Lower lobe of right lung (tissue), 2 donors: ENCODE measurements at regions not wholly inside any gene's neighbourhood (a gene's known extent, or its start where the extent isn't known, plus 50 kb on each side); places are given as distances from the start of the nearest gene placed in this dataset.

Experiments used
- ATAC-seq, 2 donors: fragments of 200-7000 bp; cut with Tn5 transposase; one replicate each; pipeline ENCODE4 v1.9.1; 2020 to 2022; ENCODE audit warnings: mild to moderate bottlenecking in 2 of 2, moderate library complexity in 2 of 2
- DNase-seq: peaks from one replicate; pipeline ENCODE4 v3.0.0-alpha.2; 2020
- H3K27ac ChIP-seq: fragments of 200-600 bp; one replicate; pipeline ENCODE4 v1.8.0; 2022
- H3K27me3 ChIP-seq: fragments of 200-600 bp; one replicate; pipeline ENCODE4 v1.8.0; 2022; ENCODE audit warnings: low read depth
- H3K36me3 ChIP-seq: fragments of 200-600 bp; one replicate; pipeline ENCODE4 v1.8.0; 2022; ENCODE audit warnings: mild to moderate bottlenecking
- H3K4me1 ChIP-seq: fragments of 200-600 bp; one replicate; pipeline ENCODE4 v1.8.0; 2022
- H3K4me3 ChIP-seq: fragments of 200-600 bp; one replicate; pipeline ENCODE4 v1.8.0; 2022; ENCODE audit warnings: mild to moderate bottlenecking
- H3K9me3 ChIP-seq: fragments of 200-600 bp; one replicate; pipeline ENCODE4 v1.8.0; 2022
- intact Hi-C: fragments of 100-400 bp; cut with DNase I; formaldehyde crosslinking; loops from one replicate; pipeline ENCODE4 v1.11.0; 2022
- TF ChIP-seq, protein P1 (sequence below): fragments of 200-600 bp; IDR thresholded peaks from one replicate; pipeline ENCODE4 v1.8.0; 2022; ENCODE audit warnings: antibody characterized with exemption, mild to moderate bottlenecking
- donor health status: DM: no; HTN: yes; CAD: no; lungs with severe emphysema.

DNA sequence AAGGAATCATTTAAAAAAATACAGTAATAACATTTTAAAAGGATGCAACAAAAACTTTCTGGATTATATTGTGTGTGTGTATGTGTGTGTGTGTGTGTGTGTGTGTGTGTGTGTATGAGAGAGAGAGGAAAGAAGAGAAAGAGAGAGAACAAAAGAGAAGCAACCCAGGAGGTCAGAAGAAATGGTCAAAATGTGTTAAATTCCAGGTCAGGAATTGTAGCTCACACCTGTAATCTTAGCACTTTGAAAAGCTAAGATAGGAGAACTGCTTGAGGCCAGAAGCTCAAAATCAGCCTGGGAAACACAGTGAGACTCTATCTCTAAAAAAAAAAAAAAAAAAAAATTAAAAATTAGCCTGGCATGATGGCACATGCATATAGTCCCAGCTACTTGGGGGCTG is 311.8 kb upstream of the CDH12 start:
- H3K4me3 ChIP-seq: no peak overlapping the region
- H3K9me3 ChIP-seq: no peaks in the 10 kb centered on the region
- H3K27me3 ChIP-seq: no peaks in the 10 kb centered on the region
- ATAC-seq: no peak
- intact Hi-C loops: no loop called here
- DNase-seq: no peak
- H3K36me3 ChIP-seq: no peaks in the 10 kb centered on the region
- TF ChIP-seq, protein P1, sequence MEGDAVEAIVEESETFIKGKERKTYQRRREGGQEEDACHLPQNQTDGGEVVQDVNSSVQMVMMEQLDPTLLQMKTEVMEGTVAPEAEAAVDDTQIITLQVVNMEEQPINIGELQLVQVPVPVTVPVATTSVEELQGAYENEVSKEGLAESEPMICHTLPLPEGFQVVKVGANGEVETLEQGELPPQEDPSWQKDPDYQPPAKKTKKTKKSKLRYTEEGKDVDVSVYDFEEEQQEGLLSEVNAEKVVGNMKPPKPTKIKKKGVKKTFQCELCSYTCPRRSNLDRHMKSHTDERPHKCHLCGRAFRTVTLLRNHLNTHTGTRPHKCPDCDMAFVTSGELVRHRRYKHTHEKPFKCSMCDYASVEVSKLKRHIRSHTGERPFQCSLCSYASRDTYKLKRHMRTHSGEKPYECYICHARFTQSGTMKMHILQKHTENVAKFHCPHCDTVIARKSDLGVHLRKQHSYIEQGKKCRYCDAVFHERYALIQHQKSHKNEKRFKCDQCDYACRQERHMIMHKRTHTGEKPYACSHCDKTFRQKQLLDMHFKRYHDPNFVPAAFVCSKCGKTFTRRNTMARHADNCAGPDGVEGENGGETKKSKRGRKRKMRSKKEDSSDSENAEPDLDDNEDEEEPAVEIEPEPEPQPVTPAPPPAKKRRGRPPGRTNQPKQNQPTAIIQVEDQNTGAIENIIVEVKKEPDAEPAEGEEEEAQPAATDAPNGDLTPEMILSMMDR: no peak
- no peaks in the 10 kb centered on the region for H3K4me1 ChIP-seq
- H3K27ac ChIP-seq: no peak overlapping the region

DNA sequence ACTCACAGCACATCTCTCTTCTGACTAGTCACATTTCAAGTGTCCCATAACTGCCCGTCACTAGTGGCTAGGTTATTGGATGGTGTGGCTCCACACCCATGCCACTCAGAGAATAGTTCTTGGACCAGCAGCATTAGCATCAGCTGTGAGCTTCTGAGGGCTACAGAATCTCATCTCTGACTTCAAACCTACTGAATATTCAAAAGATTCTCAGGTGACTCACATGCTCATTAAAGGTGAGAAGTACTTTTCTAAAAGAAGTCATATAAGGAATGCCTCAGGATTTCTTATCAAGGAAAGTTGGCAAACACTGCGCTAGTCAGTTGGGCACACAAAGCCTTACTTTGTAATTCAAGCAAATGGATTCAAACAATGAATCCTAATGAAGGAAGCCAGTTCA is 305.0 kb upstream of the CDH12 start:
- intact Hi-C loops: no loop called here
- Histone ChIP-seq H3K27ac (no peak overlapping the region), H3K9me3 (no peaks in the 10 kb centered on the region), H3K4me3 (no peak overlapping the region), H3K36me3 (no peaks in the 10 kb centered on the region), H3K27me3 (no peaks in the 10 kb centered on the region), H3K4me1 (no peaks in the 10 kb centered on the region)
- DNase-seq: no peak
- ATAC-seq: no peak
- TF ChIP-seq, protein P1: no peak

DNA sequence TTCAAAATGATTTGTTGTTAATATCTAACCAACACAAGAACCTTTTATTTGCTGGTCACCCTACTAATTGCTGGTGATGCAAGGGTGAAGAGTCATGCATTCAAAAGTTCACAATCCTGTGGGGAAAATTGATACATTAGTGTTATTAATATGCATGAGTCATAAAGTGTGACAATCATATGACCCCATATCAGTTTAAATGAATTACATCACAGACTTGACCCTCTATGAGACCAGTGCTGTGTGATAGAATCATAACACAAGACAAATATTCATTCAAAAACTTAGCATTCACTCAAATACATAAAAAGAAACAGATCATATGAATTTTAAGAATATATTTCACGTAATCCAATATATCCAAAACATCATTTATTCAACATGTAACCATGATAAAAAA is 304.6 kb upstream of the CDH12 start:
- H3K36me3 ChIP-seq: no peaks in the 10 kb centered on the region
- H3K27ac ChIP-seq: no peak overlapping the region
- no peaks in the 10 kb centered on the region for H3K9me3 ChIP-seq
- no peak for ATAC-seq
- TF ChIP-seq, protein P1: no peak
- H3K4me3 ChIP-seq: no peak overlapping the region
- intact Hi-C loops: no loop called here
- H3K27me3 ChIP-seq: no peaks in the 10 kb centered on the region
- H3K4me1 ChIP-seq: no peaks in the 10 kb centered on the region
- DNase-seq: no peak

DNA sequence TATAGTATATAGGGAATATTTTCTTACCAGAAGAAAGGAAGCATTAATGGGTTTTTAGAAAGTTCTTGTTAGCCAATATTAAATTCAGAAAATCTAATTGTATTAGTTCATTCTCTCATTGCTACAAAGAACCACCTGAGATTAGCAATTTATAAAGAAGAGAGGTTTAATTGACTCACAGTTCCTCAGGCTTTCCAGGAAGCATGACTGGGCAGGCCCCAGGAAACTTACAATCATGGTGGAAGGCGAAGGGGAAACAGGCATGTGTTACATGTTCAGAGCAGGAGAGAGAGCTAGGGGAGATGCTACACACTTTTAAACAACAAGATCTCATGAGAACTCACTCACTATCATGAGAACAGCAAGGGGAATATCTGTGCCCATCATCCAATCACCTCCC is 304.0 kb upstream of the CDH12 start:
- intact Hi-C loops: no loop called here
- TF ChIP-seq, protein P1: no peak
- no peak overlapping the region for H3K4me3 ChIP-seq
- no peaks in the 10 kb centered on the region for H3K36me3 ChIP-seq
- H3K9me3 ChIP-seq: no peaks in the 10 kb centered on the region
- H3K4me1 ChIP-seq: no peaks in the 10 kb centered on the region
- ATAC-seq: no peak
- no peak for DNase-seq
- H3K27me3 ChIP-seq: no peaks in the 10 kb centered on the region
- no peak overlapping the region for H3K27ac ChIP-seq

DNA sequence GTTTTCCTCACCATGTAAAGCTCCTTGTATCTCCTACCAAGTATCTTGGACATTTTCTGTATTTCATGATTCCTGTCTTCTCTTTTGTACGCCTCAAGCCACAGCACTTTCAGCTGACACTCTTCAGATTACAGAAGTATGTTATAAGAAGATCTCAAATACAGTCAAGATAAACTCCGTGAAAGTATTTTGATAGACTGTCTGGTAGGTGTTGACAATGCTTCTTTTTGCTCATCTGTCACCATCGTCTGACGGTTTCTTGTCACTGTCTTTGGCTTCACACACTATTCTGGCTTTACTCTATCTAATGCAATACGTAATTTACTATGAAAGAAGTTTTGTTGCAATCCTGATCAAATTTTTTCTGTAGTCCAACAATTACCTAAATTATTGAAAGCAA is 294.5 kb upstream of the CDH12 start:
- Histone ChIP-seq H3K27me3 (no peaks in the 10 kb centered on the region), H3K4me1 (no peaks in the 10 kb centered on the region), H3K9me3 (no peaks in the 10 kb centered on the region), H3K36me3 (no peaks in the 10 kb centered on the region), H3K27ac (no peak overlapping the region), H3K4me3 (no peak overlapping the region)
- TF ChIP-seq, protein P1: no peak
- DNase-seq (no peak), ATAC-seq (no peak)
- intact Hi-C loops: no loop called here

DNA sequence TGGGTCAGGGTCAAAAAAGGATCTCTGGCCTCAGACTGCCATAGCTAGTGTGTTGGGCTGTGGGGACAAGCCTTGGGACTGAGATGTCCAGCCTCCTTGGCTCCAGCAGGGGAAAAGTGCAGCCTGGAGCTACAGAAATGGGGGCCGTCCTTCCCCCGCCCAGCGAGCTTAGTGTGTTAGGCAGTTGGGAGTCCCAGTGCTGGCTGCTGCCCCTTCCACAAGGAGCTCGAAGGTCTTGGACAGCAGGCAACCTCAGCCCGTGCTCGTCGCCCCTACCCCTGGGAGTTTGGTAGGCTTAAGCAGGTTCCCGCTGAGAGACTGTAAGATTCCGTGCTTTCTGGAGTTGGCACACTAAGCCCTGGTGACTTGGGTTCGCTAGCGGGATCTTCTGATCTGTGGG is 293.0 kb upstream of the CDH12 start:
- no peak overlapping the region for H3K27ac ChIP-seq
- TF ChIP-seq, protein P1: no peak
- H3K9me3 ChIP-seq: no peaks in the 10 kb centered on the region
- no peak for ATAC-seq
- H3K27me3 ChIP-seq: no peaks in the 10 kb centered on the region
- intact Hi-C loops: no loop called here
- H3K4me3 ChIP-seq: no peak overlapping the region
- H3K36me3 ChIP-seq: no peaks in the 10 kb centered on the region
- DNase-seq: no peak
- no peaks in the 10 kb centered on the region for H3K4me1 ChIP-seq
